ENCODE measurements at regions not wholly inside any gene's neighbourhood (a gene's known extent, or its start where the extent isn't known, plus 50 kb on each side); places are given as distances from the start of the nearest gene placed in this dataset.
A peak's percentile ranks its signal among the peaks of the same experiment; 100 is the strongest.

- no peak for DNase-seq (ENCODE audit: low spot score)
Observed at GRCh38 chr3:18681818-18682345, 256.7 kb upstream of the SATB1 start.

- DNase-seq (ENCODE audit: low spot score), result no peak
Observed at GRCh38 chr3:18680758-18681157, 255.6 kb upstream of the SATB1 start.

- no peak for DNase-seq (ENCODE audit: low spot score)
Observed at GRCh38 chr3:18679238-18679637, 254.1 kb upstream of the SATB1 start.

DNA sequence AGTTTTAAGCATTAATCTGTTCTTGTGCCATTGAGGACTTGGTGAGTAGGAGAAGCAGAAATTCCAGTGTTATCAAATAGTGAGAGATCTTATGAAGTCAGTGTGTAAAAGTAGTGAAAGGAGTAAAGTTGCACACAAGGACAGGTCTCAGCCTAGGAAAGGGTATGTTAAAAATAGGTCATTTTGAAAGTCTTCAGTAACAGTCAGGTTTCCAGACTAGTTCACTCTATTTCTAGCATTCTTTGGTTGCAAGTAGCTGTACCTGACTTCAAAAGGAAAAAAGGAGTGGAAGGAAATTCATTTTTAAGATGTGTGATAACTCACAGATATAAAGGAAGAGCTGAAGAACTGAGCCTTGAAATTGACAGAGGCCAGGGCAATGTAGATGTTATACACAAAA, 250.1 kb upstream of the SATB1 start:
- DNase-seq (ENCODE audit: low spot score), result no peak

DNA sequence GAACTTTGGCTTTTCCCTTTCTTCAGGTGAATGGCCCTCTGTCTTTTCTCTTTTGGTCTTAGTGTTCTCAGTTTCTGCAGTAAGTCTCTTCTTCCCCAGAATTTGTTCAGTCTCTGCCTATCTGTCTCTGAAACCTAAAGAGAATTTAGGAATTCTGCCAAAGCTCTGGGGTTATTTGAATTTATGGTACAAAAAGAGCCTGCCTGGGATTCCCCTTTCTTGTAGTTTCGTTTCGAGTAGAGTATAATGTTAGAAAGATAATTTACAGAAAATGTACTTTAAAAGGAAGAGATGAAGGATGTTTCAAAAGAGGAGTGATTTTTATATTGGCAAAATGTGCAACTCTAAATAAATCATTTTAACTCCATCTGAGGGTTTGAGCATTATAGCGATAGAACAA, 247.4 kb upstream of the SATB1 start:
- DNase-seq (ENCODE audit: low spot score), result no peak

DNA sequence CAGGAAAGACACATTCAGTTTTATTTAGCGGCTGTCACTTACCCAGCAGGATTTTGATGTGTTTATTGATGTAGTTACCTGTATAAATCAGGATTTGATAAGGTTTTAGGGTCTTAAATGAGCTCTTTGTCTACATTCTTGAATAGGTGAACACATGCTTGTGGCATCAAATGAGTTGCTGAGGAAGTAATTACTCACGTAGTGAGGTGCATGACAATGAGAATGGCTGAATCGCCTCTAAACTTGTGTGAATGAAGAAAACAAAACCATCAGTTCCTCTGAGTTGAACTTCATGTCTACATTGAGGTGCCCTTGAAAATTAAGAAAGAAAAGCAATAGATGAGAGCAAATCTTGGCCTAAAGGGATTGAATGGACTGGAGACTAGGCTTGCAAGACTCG, 245.6 kb upstream of the SATB1 start:
- DNase-seq (ENCODE audit: low spot score), result no peak

DNA sequence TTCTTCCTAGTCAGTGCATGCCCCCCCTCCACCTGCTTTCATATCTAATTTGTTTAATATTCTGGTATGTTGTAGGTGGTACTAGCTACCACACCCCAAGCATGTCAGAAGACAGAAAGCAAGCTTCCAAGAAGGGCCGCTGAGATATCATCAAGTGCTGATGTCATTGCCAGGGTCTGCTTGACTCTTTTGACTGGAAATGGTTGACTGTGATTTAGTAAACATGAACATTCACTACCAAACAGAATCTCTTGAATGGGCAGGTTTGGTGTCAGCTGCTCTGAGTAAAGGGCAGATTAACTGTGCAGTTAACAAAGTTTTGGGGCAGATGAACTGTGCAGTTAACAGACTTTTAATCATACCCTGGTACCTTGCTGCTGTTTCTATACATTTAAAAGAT, 244.2 kb upstream of the SATB1 start:
- no peak for DNase-seq (ENCODE audit: low spot score)

DNA sequence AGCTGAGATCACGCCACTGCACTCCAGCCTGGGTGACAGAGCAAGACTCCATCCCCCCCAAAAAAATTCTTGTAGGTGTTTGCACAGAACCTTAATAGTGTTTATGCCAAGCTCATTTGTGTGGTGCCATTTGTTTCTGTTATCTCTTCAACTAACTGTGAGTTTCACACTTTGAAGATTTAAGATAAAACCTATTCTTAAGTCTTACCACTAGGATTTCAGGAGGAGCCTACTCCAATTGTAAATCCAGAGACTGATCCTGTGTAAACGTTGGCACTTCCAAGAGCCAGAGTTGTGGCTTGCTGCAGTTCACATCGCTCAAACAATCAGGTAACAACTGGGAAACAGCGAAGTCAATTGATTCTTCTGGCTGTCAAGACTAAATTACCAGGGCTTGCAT, 242.4 kb upstream of the SATB1 start:
- DNase-seq (ENCODE audit: low spot score), result no peak

DNA sequence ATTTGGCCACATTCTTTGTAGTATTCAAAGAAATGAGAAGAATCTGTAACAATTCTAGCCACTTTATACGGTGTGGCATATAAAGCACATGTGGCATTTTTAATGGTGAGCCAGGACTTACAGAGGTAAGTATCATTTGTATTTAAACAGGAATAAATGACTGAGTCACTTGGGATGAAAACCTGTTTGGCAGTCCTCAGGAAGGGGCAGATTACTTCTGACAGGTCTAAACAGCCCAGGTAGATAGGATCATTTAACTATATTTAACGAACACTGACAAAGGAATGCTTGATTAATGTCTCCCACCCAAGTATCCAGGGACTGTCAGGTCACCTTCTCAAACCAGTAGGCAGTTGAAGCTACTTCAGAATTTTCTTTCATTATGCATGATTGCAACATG, 241.5 kb upstream of the SATB1 start:
- peak; percentile 53 for DNase-seq (ENCODE audit: low spot score)

- no peak for DNase-seq (ENCODE audit: low spot score)
Observed at GRCh38 chr3:18660059-18660458, 234.9 kb upstream of the SATB1 start.

GRCh38 chr3:18657858-18658820, 233.0 kb upstream of the SATB1 start:
- peak; percentile 17 for DNase-seq (ENCODE audit: low spot score)

- no peak for DNase-seq (ENCODE audit: low spot score)
Observed at GRCh38 chr3:18656866-18657265, 231.7 kb upstream of the SATB1 start.

GRCh38 chr3:18656410-18656809, 231.3 kb upstream of the SATB1 start:
- no peak for DNase-seq (ENCODE audit: low spot score)

GRCh38 chr3:18655827-18656226, 230.7 kb upstream of the SATB1 start:
- no peak for DNase-seq (ENCODE audit: low spot score)

GRCh38 chr3:18652781-18653180, 227.6 kb upstream of the SATB1 start:
- peak; percentile 22 for DNase-seq (ENCODE audit: low spot score)

GRCh38 chr3:18650731-18651130, 225.6 kb upstream of the SATB1 start:
- no peak for DNase-seq (ENCODE audit: low spot score)

GRCh38 chr3:18649666-18650363, 224.7 kb upstream of the SATB1 start:
- DNase-seq (ENCODE audit: low spot score), result no peak

DNA sequence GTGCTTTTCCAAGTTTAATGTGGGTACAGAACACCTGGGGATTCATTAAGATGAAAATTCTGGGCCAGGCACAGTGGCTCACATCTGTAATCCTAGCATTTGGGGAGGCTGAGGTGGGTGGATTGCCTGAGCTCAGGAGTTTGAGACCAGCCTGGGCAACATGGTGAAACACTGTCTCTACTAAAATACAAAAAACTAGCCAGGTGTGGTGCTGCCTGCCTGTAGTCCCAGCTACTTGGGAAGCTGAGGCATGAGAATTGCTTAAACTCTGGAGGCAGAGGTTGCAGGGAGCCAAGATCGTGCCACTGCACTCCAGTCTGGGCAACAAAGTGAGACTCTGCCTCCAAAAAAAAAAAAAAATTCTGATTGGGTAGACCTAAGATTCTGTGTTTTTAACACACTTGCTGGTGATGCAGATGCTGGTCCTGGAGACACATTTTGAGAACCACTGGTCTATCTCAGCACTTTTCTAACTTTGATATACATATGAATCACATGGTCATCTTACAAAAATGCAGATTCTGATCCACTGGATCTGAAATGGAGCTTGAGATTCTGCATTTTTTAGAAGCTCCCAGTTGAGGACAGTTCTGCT, 223.8 kb upstream of the SATB1 start:
- DNase-seq (ENCODE audit: low spot score), result no peak

GRCh38 chr3:18648159-18648558, 223.0 kb upstream of the SATB1 start:
- no peak for DNase-seq (ENCODE audit: low spot score)

GRCh38 chr3:18645619-18646018, 220.5 kb upstream of the SATB1 start:
- DNase-seq (ENCODE audit: low spot score), result no peak

- no peak for DNase-seq (ENCODE audit: low spot score)
Observed at GRCh38 chr3:18643281-18643680, 218.1 kb upstream of the SATB1 start.

GRCh38 chr3:18641916-18642315, 216.8 kb upstream of the SATB1 start:
- peak; percentile 22 for DNase-seq (ENCODE audit: low spot score)

Data from HT-29 (cell line).